Right ventricle myocardium inferior (tissue), 1 donor: ENCODE measurements at regions not wholly inside any gene's neighbourhood (a gene's known extent, or its start where the extent isn't known, plus 50 kb on each side); places are given as distances from the start of the nearest gene placed in this dataset.

Experiments
- ATAC-seq: fragments of 200-7000 bp; cut with Tn5 transposase; one replicate; pipeline ENCODE4 v1.9.1; 2020; ENCODE audit warnings: mild to moderate bottlenecking, moderate library complexity
- DNase-seq: peaks from one replicate; pipeline ENCODE4 v3.0.0; 2021; ENCODE audit errors: missing footprints
- intact Hi-C: fragments of 100-400 bp; cut with DNase I; formaldehyde crosslinking; loops from one replicate; pipeline ENCODE4 v1.11.0; 2022
- donor health status: DM: no; HTN: yes; CAD: no; lungs with severe emphysema.

DNA sequence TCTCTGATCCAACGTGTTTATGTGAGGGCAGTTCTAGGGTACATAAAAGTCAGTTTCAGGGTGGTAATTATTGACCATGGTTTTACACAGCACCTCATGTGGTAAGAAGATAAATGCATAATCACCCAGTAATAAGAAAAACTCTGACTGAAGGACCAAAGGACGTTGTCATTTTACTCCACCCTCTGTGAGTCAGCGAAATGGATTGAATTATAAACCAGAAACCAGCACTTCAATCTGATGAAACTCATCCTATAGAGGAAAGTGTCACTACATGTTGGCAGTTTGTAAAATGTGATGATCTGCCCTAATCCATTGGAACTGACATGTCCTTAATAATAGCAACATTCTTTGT lies 406.8 kb downstream of the KLF5 start:
- DNase-seq = no peak
- intact Hi-C loops = no loop called here
- no peak for ATAC-seq

DNA sequence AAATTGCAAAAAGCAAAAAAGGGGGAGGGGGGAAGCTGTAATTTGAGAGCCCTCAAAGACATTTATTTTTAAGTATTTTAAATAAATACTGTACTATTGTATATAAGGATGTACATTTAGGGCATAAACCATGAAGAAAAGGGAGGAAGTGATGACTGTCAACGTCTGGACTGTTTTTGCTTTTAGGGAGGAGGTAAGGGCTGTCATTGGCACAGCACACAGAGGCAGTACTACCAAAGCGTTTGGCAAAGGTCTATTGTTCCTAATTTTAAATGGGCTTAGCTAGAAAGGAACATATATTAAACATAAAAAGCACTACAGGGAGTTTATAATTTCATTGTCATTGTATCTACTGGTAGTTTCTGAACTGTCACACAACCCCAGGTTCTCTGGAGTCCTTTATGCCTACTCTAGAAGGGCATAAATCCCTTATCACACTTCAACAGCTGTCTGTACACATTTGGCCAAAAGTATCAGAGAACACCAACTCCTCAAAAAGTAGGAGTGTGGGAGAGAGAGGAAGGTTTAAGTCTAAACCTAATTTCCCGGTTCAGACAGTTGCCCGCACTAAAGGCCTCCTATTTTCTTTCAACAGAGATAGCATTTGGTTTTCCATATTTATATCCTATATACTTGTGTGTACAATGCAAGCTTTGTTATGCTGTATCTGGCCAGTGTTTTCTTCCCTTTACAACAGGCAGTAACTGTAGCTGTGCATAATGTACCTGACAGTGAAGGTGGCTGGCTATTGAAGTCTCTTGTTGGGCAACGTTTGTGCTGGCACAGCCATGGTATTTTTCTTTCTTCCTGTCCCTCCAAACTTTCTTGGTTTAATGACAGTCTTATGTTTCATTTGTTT lies 406.2 kb downstream of the KLF5 start:
- DNase-seq (no peak), ATAC-seq (no peak)
- intact Hi-C loops = no loop called here

DNA sequence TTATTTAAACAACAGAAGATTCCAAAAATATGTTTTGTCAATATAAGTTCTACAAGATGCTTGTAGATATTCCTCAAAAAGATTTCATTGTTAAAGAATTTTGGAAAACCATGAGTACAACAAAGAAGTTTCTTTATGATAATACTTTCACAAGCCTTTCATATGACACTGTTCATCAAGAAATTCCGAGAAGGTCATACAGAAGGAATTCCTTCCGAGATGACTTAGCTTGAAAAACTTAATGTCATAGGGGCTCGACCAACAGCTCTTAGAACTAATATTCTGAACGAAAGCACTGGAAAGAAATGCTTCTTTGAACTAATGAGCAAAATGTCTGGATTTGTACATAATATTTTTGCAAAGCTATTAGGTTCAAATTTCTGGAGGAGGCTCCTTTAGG lies 403.4 kb downstream of the KLF5 start:
- no peak for ATAC-seq
- intact Hi-C loops = no loop called here
- no peak for DNase-seq

GRCh38 chr13:73451221-73452029 lies 392.6 kb downstream of the KLF5 start:
- intact Hi-C loops = no loop called here
- ATAC-seq (no peak), DNase-seq (no peak)

DNA sequence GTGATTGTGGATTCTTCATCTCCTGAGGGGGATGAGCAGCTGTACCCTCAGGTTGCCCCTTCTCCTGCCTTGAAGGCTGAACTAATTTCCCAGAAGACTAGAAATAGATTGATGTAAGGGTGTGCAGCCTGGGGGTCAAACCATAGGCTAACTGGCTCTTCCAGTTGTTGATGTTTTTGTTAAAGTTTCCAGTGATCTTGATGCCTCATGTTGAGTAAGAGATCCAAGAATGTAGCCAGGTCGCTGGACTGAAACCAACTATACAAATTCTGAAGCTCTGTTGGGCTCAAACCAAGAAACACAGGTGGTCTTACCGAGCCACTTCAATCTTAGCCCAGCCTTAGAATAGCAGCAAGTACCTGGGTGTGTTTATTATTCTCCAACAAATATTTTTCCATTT lies 391.8 kb downstream of the KLF5 start:
- DNase-seq = no peak
- no peak for ATAC-seq
- intact Hi-C loops = no loop called here

DNA sequence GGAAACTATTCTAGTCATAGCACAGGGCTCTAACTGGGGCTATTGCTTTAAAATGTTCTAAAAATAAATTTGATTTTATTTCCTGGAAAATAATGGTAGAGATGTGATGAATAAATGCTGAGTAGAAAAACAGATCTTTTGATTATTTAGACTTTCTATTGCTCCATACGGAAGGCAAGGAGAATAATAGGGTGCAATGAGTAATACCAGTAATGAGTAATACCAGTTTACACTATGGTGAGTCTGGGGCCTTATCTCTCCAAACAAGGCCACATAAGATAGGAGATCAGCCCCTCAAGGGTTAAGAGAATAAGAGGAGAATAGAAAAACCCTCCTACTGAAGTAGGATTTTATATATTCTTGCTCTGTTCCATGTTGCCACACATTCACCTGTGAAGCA lies 390.4 kb downstream of the KLF5 start:
- intact Hi-C loops = no loop called here
- DNase-seq (no peak), ATAC-seq (no peak)

- DNase-seq = no peak
- no peak for ATAC-seq
- intact Hi-C loops = no loop called here
Observed at GRCh38 chr13:73440296-73440895, 381.6 kb downstream of the KLF5 start.

- intact Hi-C loops = no loop called here
- ATAC-seq (no peak), DNase-seq (no peak)
Observed at GRCh38 chr13:73433890-73434289, 375.1 kb downstream of the KLF5 start.

DNA sequence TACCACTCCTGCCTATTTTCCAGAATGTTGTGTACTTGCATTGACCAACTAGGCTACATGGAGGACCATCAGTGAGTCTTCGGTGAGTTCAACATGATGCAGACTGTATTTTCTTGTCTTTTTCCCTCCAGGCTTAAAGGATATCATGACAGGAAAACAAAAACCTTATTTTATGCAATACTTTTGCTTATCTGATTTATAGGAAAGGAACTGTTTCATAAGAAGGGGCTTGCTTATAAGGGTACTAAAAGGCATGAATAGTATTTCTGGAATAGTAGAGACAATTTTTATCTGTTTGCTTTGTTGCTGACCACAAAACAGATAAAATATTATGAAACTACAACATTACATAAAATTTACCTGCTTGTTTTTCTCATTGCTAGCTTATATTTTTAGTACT lies 374.7 kb downstream of the KLF5 start:
- ATAC-seq (no peak), DNase-seq (no peak)
- intact Hi-C loops = no loop called here

- no peak for DNase-seq
- ATAC-seq = no peak
- intact Hi-C loops = no loop called here
Observed at GRCh38 chr13:73429701-73430100, 370.9 kb downstream of the KLF5 start.

DNA sequence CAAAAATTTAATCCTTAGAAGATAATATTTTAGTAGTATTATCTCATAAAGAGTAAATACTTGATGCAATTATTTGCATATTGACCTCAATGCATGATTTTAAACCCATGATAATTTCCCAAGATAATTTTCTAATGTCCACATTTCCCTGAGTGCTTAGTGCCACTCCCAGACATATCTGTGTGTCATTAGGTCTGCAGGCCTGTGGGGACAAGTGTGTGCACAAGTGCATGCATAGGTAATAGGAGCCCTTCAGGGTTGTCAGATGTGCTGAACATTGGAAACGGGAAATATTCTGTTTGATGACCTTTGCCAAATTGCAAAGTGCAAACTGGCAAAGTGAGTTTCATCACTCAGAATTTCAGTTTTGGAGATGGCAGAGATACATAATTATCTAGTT lies 369.9 kb downstream of the KLF5 start:
- DNase-seq (no peak), ATAC-seq (no peak)
- intact Hi-C loops = no loop called here

DNA sequence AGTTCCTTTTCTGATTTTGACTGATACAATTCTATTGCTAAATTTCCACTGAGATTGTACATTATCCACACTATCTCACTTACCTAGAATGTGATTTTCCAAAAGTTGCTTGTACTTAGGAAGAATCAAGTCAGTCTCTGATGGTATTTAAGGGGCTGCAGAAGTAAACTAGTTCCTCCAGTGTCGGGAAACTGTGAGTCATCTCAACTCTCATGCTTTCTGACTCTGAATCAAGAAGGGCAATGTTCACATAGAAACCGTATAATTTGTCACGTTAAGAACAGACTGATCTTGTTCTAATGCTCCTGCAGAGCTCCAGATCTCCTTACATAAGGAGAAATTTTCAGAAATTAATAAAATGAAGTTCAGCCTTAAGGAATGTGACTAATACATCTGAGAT lies 369.3 kb downstream of the KLF5 start:
- no peak for DNase-seq
- no peak for ATAC-seq
- intact Hi-C loops = no loop called here

DNA sequence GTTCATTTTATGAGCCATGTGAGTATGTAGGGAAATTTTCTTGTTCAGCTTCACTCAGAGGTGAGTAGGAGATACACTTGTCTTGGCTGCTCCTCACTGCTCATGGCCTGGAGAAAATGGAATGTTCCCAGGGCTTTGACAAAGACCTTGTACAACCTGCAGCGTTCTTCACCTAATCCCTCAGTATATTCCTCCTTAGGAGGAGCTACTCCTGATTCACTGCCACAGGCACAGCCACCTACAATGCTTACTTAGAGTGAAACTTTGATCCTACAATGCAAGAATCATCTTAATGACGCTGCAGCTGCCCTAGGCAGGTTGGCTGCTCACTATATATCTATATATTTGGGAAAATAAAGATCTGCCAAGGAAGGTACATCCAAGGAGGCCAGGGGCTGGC lies 364.2 kb downstream of the KLF5 start:
- intact Hi-C loops = no loop called here
- no peak for ATAC-seq
- DNase-seq = no peak

- DNase-seq (no peak), ATAC-seq (no peak)
- intact Hi-C loops = no loop called here
Observed at GRCh38 chr13:73421310-73421912, 362.6 kb downstream of the KLF5 start.

GRCh38 chr13:73419186-73419585 lies 360.4 kb downstream of the KLF5 start:
- ATAC-seq (no peak), DNase-seq (no peak)
- intact Hi-C loops = no loop called here

DNA sequence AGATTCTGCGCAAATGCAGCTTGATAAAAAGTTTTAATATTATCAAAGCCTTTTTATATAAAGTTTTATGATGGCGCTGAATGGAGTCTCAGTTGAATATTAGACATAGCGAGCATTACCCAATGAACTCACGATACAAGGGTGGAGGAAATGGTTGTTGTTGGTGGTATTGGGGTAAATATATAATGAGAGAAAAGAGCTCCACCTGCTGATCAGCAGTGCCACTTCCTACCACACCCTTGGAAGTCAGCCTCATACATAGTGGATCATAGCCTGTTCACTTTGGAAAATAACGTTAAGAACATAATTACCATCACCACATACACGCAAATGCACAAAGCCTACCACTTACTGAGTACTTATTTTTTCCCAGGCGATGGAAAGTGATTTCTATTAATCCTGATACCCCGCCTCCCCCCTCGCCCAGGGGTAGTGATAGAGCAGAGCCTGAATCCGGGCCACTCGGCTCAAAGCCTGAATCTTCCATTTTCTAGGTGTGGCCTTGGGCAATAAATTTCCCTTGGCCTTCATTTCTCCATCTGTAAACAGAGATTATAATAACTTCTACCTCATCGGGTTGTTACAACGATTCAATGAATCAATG lies 358.3 kb downstream of the KLF5 start:
- no peak for ATAC-seq
- intact Hi-C loops = no loop called here
- DNase-seq = no peak

GRCh38 chr13:73416093-73416492 lies 357.3 kb downstream of the KLF5 start:
- intact Hi-C loops = no loop called here
- ATAC-seq (no peak), DNase-seq (no peak)

DNA sequence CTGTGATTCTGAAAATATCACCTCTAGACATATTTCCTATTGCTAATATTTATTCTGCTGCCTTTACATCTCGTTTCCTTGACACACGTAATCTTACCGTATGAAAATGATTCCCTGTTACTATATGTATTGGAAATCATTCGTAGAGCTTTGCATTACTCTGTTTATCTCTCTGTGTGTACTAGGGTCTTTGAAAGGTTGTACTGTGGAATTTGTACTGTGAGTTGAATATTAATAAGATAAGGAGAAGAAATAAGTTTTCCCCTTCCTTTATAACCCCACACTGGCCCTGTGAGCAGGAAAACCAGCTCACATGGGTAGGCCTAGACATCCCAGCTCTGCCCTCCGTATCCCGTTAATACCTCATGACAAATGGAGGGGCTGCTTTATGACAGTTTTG lies 354.9 kb downstream of the KLF5 start:
- DNase-seq (no peak), ATAC-seq (no peak)
- intact Hi-C loops = no loop called here

- intact Hi-C loops = no loop called here
Observed at GRCh38 chr13:73412933-73413332, 354.1 kb downstream of the KLF5 start.

More at GRCh38 chr13:73412933-73413332, 354.1 kb downstream of the KLF5 start:
- DNase-seq (no peak), ATAC-seq (no peak)
